Chondrocyte (in vitro differentiated cells): ENCODE measurements at regions not wholly inside any gene's neighbourhood (a gene's known extent, or its start where the extent isn't known, plus 50 kb on each side); places are given as distances from the start of the nearest gene placed in this dataset.

Experiments used
- DNase-seq: peaks from one replicate; pipeline ENCODE4 v3.0.0; 2021; ENCODE audit warnings: mixed read lengths, low spot score
- H3K27ac Mint-ChIP-seq: one replicate; pipeline ENCODE4 v1.8.0; 2021; ENCODE audit warnings: mild to moderate bottlenecking, moderate library complexity, mixed read lengths; ENCODE audit not compliant: unreplicated experiment
- H3K27me3 Mint-ChIP-seq: 2 replicates; pipeline ENCODE4 v1.8.0; 2021; ENCODE audit warnings: low read depth, mixed read lengths
- H3K36me3 Mint-ChIP-seq: 2 replicates; pipeline ENCODE4 v1.8.0; 2021; ENCODE audit warnings: low read depth, mixed read lengths
- H3K4me1 Mint-ChIP-seq: 2 replicates; pipeline ENCODE4 v1.8.0; 2021; ENCODE audit warnings: low read depth, mild to moderate bottlenecking, mixed read lengths
- H3K4me3 Mint-ChIP-seq: one replicate; pipeline ENCODE4 v1.8.0; 2021; ENCODE audit warnings: mild to moderate bottlenecking, moderate library complexity, mixed read lengths; ENCODE audit not compliant: unreplicated experiment
- H3K9me3 Mint-ChIP-seq: 2 replicates; pipeline ENCODE4 v1.8.0; 2021; ENCODE audit warnings: low read depth, mixed read lengths
- CTCF ChIP-seq: fragments of 200-600 bp; sonication (generic); IDR thresholded peaks from 2 replicates; pipeline ENCODE4 v1.5.0; 2021; ENCODE audit warnings: antibody characterized with exemption, mild to moderate bottlenecking, moderate library complexity

- H3K36me3 Mint-ChIP-seq: no peaks in the 10 kb centered on the region
- TF ChIP-seq CTCF: no peak
- H3K4me1 Mint-ChIP-seq: peaks cover 9% of the 10 kb centered on the region
- H3K27ac Mint-ChIP-seq: no peak overlapping the region
- no peak overlapping the region for H3K4me3 Mint-ChIP-seq
- no peaks in the 10 kb centered on the region for H3K9me3 Mint-ChIP-seq
- no peak for DNase-seq
- no peaks in the 10 kb centered on the region for H3K27me3 Mint-ChIP-seq
Measured at GRCh38 chr14:85732031-85732430, 202.1 kb downstream of the FLRT2 start.

- Mint-ChIP-seq H3K27me3 (no peaks in the 10 kb centered on the region), H3K9me3 (no peaks in the 10 kb centered on the region), H3K36me3 (no peaks in the 10 kb centered on the region), H3K4me1 (peaks cover 9% of the 10 kb centered on the region), H3K4me3 (no peak overlapping the region), H3K27ac (no peak overlapping the region)
- TF ChIP-seq CTCF: no peak
- DNase-seq: no peak
Measured at GRCh38 chr14:85731186-85731585, 201.2 kb downstream of the FLRT2 start.

GRCh38 chr14:85728476-85729065 lies 198.6 kb downstream of the FLRT2 start:
- H3K4me1 Mint-ChIP-seq: peaks cover 9% of the 10 kb centered on the region

GRCh38 chr14:85714069-85714468 lies 184.1 kb downstream of the FLRT2 start:
- Mint-ChIP-seq H3K27ac (no peak overlapping the region), H3K27me3 (no peaks in the 10 kb centered on the region), H3K4me3 (no peak overlapping the region), H3K36me3 (peaks cover 1% of the 10 kb centered on the region), H3K4me1 (peaks cover 3% of the 10 kb centered on the region), H3K9me3 (peaks cover 5% of the 10 kb centered on the region)
- no peak for DNase-seq
- TF ChIP-seq CTCF: no peak

More at GRCh38 chr14:85728476-85729065, 198.6 kb downstream of the FLRT2 start:
- no peaks in the 10 kb centered on the region for H3K36me3 Mint-ChIP-seq
- H3K4me3 Mint-ChIP-seq: no peak overlapping the region
- no peaks in the 10 kb centered on the region for H3K27me3 Mint-ChIP-seq
- no peaks in the 10 kb centered on the region for H3K9me3 Mint-ChIP-seq
- no peak for DNase-seq
- no peak for TF ChIP-seq CTCF
- H3K27ac Mint-ChIP-seq: no peak overlapping the region

- Mint-ChIP-seq H3K9me3 (no peaks in the 10 kb centered on the region), H3K4me1 (peaks cover 3% of the 10 kb centered on the region), H3K27ac (no peak overlapping the region), H3K4me3 (no peak overlapping the region), H3K27me3 (no peaks in the 10 kb centered on the region), H3K36me3 (no peaks in the 10 kb centered on the region)
- TF ChIP-seq CTCF: no peak
- DNase-seq: no peak
Measured at GRCh38 chr14:85711620-85712019, 181.7 kb downstream of the FLRT2 start.
